ENCODE measurements at regions not wholly inside any gene's neighbourhood (a gene's known extent, or its start where the extent isn't known, plus 50 kb on each side); places are given as distances from the start of the nearest gene placed in this dataset.

DNA sequence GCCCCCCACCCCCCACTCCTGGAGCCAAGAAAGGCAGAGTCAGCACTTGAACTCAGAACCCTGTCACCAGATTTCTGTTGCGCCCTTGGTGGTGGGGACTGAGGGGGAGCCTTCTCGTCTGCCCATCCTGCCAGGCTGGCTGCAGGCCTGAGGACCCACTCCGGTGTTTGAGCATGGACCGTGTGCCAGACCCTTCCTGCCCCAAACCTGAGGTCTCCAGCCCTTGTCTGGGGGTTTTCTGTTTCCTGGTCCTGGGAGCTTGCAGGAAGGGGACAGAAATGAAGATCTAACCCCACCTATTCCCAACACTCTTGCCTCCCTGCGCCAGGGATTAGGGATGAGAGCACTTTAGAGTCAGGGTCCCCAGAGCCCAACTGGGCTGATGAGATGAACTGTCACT lies 190.6 kb downstream of the HAUS1 start:
- TF ChIP-seq POLR2A (IDR thresholded peaks at IDR 0.05) = no peak
- TF ChIP-seq, protein P1, sequence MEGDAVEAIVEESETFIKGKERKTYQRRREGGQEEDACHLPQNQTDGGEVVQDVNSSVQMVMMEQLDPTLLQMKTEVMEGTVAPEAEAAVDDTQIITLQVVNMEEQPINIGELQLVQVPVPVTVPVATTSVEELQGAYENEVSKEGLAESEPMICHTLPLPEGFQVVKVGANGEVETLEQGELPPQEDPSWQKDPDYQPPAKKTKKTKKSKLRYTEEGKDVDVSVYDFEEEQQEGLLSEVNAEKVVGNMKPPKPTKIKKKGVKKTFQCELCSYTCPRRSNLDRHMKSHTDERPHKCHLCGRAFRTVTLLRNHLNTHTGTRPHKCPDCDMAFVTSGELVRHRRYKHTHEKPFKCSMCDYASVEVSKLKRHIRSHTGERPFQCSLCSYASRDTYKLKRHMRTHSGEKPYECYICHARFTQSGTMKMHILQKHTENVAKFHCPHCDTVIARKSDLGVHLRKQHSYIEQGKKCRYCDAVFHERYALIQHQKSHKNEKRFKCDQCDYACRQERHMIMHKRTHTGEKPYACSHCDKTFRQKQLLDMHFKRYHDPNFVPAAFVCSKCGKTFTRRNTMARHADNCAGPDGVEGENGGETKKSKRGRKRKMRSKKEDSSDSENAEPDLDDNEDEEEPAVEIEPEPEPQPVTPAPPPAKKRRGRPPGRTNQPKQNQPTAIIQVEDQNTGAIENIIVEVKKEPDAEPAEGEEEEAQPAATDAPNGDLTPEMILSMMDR (IDR thresholded peaks at IDR 0.05) = no peak
- intact Hi-C loops (cut with DNase I; ENCODE audit: low total_unique reads) = no loop called here
- H3K4me1 ChIP-seq = no peaks in the 10 kb centered on the region
- no peaks in the 10 kb centered on the region for H3K36me3 ChIP-seq (ENCODE audit: low read depth, missing control alignments)
- H3K4me3 ChIP-seq = no peak overlapping the region
- 91 to 97% methylated on average over 5 of the region's 5 CpGs for WGBS, 2 donors
- H3K9me3 ChIP-seq = no peaks in the 10 kb centered on the region
- H3K27me3 ChIP-seq = no peaks in the 10 kb centered on the region
- DNase-seq = no peak
- no peak overlapping the region for H3K27ac ChIP-seq

- H3K4me1 ChIP-seq = no peaks in the 10 kb centered on the region
- H3K27ac ChIP-seq = no peak overlapping the region
- no peak overlapping the region for H3K4me3 ChIP-seq
- WGBS, 2 donors = 61 to 68% methylated on average over 6 to 7 of the region's 7 CpGs
- no peaks in the 10 kb centered on the region for H3K9me3 ChIP-seq
- TF ChIP-seq, protein P1 (IDR thresholded peaks at IDR 0.05) = no peak
- no peak for TF ChIP-seq POLR2A (IDR thresholded peaks at IDR 0.05)
- no peaks in the 10 kb centered on the region for H3K27me3 ChIP-seq
- intact Hi-C loops (cut with DNase I; ENCODE audit: low total_unique reads) = no loop called here
- DNase-seq = no peak
- no peaks in the 10 kb centered on the region for H3K36me3 ChIP-seq (ENCODE audit: low read depth, missing control alignments)
Observed at GRCh38 chr18:46295416-46295815, 191.2 kb downstream of the HAUS1 start.

DNA sequence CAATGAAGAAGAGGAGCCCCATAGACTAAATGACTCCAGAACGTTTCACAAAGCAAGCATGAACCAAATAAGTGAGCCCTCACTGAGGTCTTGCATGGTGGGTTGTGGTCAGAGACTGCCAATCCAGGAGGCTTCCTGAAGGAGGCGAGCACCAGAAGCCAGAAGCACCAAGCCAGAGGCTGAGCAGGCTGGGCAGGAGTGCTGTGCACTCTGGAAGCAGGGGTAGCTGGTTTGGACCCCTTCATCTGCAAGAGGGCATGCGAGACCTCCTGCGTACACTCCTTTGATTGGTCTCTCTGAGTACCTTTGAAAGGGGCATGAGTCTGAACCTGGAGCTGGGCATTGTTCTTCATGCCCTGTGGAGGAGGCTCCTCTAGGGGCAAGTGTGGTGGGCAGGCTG lies 192.5 kb downstream of the HAUS1 start:
- no peak overlapping the region for H3K4me3 ChIP-seq
- no peaks in the 10 kb centered on the region for H3K4me1 ChIP-seq
- no peak overlapping the region for H3K27ac ChIP-seq
- no peak for DNase-seq
- TF ChIP-seq, protein P1 (IDR thresholded peaks at IDR 0.05) = no peak
- no peak for TF ChIP-seq POLR2A (IDR thresholded peaks at IDR 0.05)
- 86 to 88% methylated on average over 2 to 4 of the region's 4 CpGs for WGBS, 2 donors
- no peaks in the 10 kb centered on the region for H3K27me3 ChIP-seq
- no peaks in the 10 kb centered on the region for H3K9me3 ChIP-seq
- H3K36me3 ChIP-seq (ENCODE audit: low read depth, missing control alignments) = no peaks in the 10 kb centered on the region
- intact Hi-C loops (cut with DNase I; ENCODE audit: low total_unique reads) = no loop called here

- no peak for DNase-seq
- 66 to 74% methylated on average over 1 of the region's 1 CpG for WGBS, 2 donors
- Histone ChIP-seq H3K9me3 (no peaks in the 10 kb centered on the region), H3K36me3 (ENCODE audit: low read depth, missing control alignments) (no peaks in the 10 kb centered on the region), H3K4me3 (no peak overlapping the region), H3K27ac (no peak overlapping the region), H3K27me3 (no peaks in the 10 kb centered on the region), H3K4me1 (no peaks in the 10 kb centered on the region)
- TF ChIP-seq, protein P1 (IDR thresholded peaks at IDR 0.05) = no peak
- intact Hi-C loops (cut with DNase I; ENCODE audit: low total_unique reads) = no loop called here
Observed at GRCh38 chr18:46297124-46297523, 192.9 kb downstream of the HAUS1 start.

- intact Hi-C loops (cut with DNase I; ENCODE audit: low total_unique reads) = no loop called here
- TF ChIP-seq, protein P1 (IDR thresholded peaks at IDR 0.05) = no peak
- TF ChIP-seq POLR2A (IDR thresholded peaks at IDR 0.05) = no peak
- WGBS, 2 donors = 78 to 95% methylated on average over 3 of the region's 3 CpGs
- Histone ChIP-seq H3K36me3 (ENCODE audit: low read depth, missing control alignments) (no peaks in the 10 kb centered on the region), H3K27me3 (no peaks in the 10 kb centered on the region), H3K27ac (no peak overlapping the region), H3K4me3 (no peak overlapping the region), H3K9me3 (no peaks in the 10 kb centered on the region), H3K4me1 (no peaks in the 10 kb centered on the region)
- no peak for DNase-seq
Observed at GRCh38 chr18:46297621-46298020, 193.4 kb downstream of the HAUS1 start.
